Pancreas (tissue), 10 donors: ENCODE measurements at regions not wholly inside any gene's neighbourhood (a gene's known extent, or its start where the extent isn't known, plus 50 kb on each side); places are given as distances from the start of the nearest gene placed in this dataset.

Experiments used
- ATAC-seq, 4 donors: fragments of 200-7000 bp; cut with Tn5 transposase; one replicate each; pipeline versions ENCODE4 v1.8.0 to v1.9.1; 2020; ENCODE audit warnings: mild to moderate bottlenecking in 4 of 4, moderate library complexity in 4 of 4
- DNase-seq, 6 donors: peaks; one replicate each; pipeline ENCODE4 v3.0.0-alpha.2; 2020
- FAIRE-seq: peaks from 2 replicates; lab custom pipeline; 2012; peaks lifted over from hg19 to GRCh38; lab: Jason Lieb, UNC
- H3K27ac ChIP-seq, 4 donors: fragments of 200-600 bp; sonication (generic); 1 replicate in 3 of 4; 2 replicates in 1 of 4; pipeline versions ENCODE4 v1.5.0 to v1.8.0; 2020
- H3K27me3 ChIP-seq, 4 donors: fragments of 200-600 bp; one replicate each; pipeline ENCODE4 v1.8.0; 2021
- H3K36me3 ChIP-seq, 3 donors: fragments of 200-600 bp; sonication (generic) in 1 of 3; one replicate each; pipeline versions ENCODE4 v1.5.0 to v1.8.0; 2020 to 2021
- H3K4me1 ChIP-seq, 3 donors: fragments of 200-600 bp; one replicate each; pipeline ENCODE4 v1.8.0; 2021
- H3K4me3 ChIP-seq, 4 donors: fragments of 200-600 bp; sonication (generic) in 2 of 4; one replicate each; pipeline versions ENCODE4 v1.5.0 to v1.8.0; 2020 to 2021
- H3K9me3 ChIP-seq, 4 donors: fragments of 200-600 bp; one replicate each; pipeline ENCODE4 v1.8.0; 2021
- WGBS, 2 donors: extraction: QIAGEN DNeasy Blood & Tissue Kit; methylation state at CpG; one replicate each; pipeline ENCODE4 v1.1.7; 2013; 5-methylcytosine and 5-hydroxymethylcytosine counted together
- intact Hi-C, 3 donors: fragments of 100-400 bp; cut with DNase I; formaldehyde crosslinking; loops; one replicate each; pipeline versions ENCODE4 v1.11.1 to v1.14.2; 2022
- TF ChIP-seq, protein P1 (sequence below), 4 donors: fragments of 200-600 bp; sonication (generic) in 3 of 4; IDR thresholded peaks; one replicate each; pipeline versions ENCODE4 v1.5.0 to v1.8.0; 2021; ENCODE audit warnings: antibody characterized with exemption in 4 of 4
- donor health status: healthy with polysubstance abuse.
- donor health status: DM: no; HTN: no; CAD: no; lungs with moderate emphysema.
- donor health status: DM: no; HTN: no; CAD: no.
- donor health status: control.
- donor health status: control.
- donor health status: Bipolar disorder and iron deficiency.
- donor health status: DM: yes; HTN: yes; CAD: no.
- donor health status: DM: no; HTN: no; CAD: no.
- donor health status: DM: no; HTN: no; CAD: no.
- donor health status: DM: yes; HTN: yes; CAD: no.

DNA sequence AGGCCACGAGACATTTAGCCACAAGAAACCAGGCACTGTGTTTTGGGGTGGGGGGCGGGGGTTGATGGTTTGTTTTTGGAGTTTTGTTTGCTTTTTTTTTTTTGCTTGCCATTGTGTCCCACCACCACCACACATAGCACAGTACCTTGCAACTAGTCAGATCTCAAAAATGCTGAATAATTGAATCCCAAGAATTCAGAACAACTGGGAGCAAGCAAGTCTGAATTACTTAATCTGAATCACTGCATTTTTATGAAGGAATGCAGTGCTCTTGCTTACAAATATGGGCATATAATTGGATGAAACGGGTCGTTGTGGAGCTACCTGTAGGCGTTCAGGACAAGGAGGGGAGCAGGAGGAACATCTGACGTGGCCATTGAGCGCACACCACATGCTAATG is 151.5 kb upstream of the CDYL start:
- H3K27ac ChIP-seq = no peak overlapping the region
- ATAC-seq (no peak), DNase-seq (no peak), FAIRE-seq (no peak)
- H3K4me1 ChIP-seq = no peaks in the 10 kb centered on the region
- no peaks in the 10 kb centered on the region for H3K36me3 ChIP-seq
- intact Hi-C loops = no loop called here
- H3K27me3 ChIP-seq = no peaks in the 10 kb centered on the region
- no peak overlapping the region for H3K4me3 ChIP-seq
- TF ChIP-seq, protein P1, sequence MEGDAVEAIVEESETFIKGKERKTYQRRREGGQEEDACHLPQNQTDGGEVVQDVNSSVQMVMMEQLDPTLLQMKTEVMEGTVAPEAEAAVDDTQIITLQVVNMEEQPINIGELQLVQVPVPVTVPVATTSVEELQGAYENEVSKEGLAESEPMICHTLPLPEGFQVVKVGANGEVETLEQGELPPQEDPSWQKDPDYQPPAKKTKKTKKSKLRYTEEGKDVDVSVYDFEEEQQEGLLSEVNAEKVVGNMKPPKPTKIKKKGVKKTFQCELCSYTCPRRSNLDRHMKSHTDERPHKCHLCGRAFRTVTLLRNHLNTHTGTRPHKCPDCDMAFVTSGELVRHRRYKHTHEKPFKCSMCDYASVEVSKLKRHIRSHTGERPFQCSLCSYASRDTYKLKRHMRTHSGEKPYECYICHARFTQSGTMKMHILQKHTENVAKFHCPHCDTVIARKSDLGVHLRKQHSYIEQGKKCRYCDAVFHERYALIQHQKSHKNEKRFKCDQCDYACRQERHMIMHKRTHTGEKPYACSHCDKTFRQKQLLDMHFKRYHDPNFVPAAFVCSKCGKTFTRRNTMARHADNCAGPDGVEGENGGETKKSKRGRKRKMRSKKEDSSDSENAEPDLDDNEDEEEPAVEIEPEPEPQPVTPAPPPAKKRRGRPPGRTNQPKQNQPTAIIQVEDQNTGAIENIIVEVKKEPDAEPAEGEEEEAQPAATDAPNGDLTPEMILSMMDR (IDR thresholded peaks at IDR 0.05) = no peak
- no peaks in the 10 kb centered on the region for H3K9me3 ChIP-seq
- WGBS, 2 donors = 53 to 70% methylated on average over 7 of the region's 7 CpGs

DNA sequence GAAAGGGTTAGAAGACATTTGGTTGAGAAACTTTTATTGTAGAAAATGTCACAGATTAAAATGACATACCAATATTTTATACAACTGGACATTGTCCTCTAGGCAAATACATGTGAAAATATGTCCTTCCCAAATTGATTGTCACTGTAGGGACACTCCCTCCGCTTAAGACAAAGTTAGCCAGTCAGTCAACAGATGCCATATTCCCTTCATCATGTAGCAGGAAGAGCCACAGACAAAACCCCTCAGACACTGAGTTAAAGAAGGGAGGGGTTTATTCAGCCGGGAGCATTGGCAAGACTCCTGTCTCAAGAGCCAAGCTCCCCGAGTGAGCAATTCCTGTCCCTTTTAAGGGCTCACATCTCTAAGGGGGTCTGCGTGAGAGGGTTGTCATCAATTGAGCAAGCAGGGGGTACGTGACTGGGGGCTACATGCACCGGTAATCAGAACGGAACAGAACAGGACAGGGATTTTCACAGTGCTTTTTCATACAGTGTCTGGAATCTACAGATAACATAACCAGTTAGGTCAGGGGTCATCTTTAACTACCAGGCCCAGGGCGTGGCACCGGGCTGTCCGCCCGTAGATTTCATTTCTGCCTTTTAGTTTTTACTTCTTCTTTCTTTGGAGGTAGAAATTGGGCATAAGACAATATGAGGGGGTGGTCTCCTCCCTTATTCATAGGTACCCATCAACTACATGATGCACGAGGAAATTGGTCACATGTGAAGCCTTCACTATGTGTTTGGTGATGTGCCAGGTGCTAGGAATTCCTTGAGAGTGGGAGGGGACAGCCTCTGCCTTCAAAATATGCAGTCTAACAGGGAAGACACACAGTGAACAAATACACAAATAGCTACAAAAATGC is 155.7 kb upstream of the CDYL start:
- no peak overlapping the region for H3K4me3 ChIP-seq
- intact Hi-C loops = no loop called here
- ATAC-seq (no peak), FAIRE-seq (no peak), DNase-seq (no peak)
- 80 to 86% methylated on average over 12 of the region's 12 CpGs for WGBS, 2 donors
- H3K27ac ChIP-seq = no peak overlapping the region
- H3K4me1 ChIP-seq = no peaks in the 10 kb centered on the region
- no peaks in the 10 kb centered on the region for H3K36me3 ChIP-seq
- TF ChIP-seq, protein P1 (IDR thresholded peaks at IDR 0.05) = no peak
- H3K9me3 ChIP-seq = no peaks in the 10 kb centered on the region
- H3K27me3 ChIP-seq = no peaks in the 10 kb centered on the region

DNA sequence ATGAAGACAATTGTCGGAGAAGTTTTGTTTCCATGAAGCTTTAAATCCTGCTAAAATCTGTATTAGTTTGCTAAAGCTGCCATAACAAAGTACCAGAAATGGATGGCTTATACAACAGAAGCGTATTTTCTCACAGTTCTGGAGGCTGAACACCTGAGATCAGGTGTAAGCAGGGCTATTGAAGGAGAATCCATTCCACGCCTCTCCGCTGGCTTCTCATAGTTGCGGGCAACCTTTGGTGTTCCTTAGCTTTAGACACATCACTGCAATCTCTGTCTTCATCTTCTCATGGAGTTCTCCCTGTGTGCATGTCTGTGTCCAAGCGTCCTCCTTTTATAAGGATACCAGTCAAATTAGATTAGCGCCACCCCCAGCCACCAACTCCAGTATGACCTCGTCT is 159.9 kb upstream of the CDYL start:
- no peak for FAIRE-seq
- H3K27ac ChIP-seq = no peak overlapping the region
- DNase-seq = no peak
- no peaks in the 10 kb centered on the region for H3K36me3 ChIP-seq
- no peaks in the 10 kb centered on the region for H3K4me1 ChIP-seq
- H3K4me3 ChIP-seq = no peak overlapping the region
- WGBS, 2 donors = 75 to 83% methylated on average over 8 of the region's 8 CpGs
- no peak for ATAC-seq
- TF ChIP-seq, protein P1 (IDR thresholded peaks at IDR 0.05) = no peak
- intact Hi-C loops = no loop called here
- H3K9me3 ChIP-seq = no peaks in the 10 kb centered on the region
- H3K27me3 ChIP-seq = no peaks in the 10 kb centered on the region

DNA sequence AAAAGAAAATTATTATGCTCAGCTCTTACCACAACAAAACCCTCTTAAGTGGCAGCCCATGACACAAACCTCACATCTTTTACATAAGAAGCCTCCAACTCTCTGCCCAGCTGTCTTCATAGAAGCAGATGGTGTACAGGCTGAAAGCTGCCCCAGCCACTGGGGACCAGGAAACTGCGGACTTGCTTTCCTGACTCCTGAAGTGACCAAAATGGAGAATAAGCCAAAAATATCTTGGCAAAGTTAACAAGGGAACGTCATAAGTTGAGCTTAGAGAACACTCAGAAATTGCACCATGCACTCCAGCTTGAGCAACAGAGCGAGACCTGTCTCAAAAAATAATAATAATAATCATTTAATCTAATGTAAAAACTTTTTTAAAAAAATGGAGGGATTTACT is 160.3 kb upstream of the CDYL start:
- Histone ChIP-seq H3K4me1 (no peaks in the 10 kb centered on the region), H3K4me3 (no peak overlapping the region), H3K9me3 (no peaks in the 10 kb centered on the region), H3K27ac (no peak overlapping the region), H3K36me3 (no peaks in the 10 kb centered on the region), H3K27me3 (no peaks in the 10 kb centered on the region)
- intact Hi-C loops = no loop called here
- ATAC-seq = peak in 2 of 4 donors; percentile 20 to 28
- 59 to 62% methylated on average over 3 of the region's 3 CpGs for whole genome bisulfite sequencing, 2 donors
- FAIRE-seq = no peak
- no peak for DNase-seq
- TF ChIP-seq, protein P1 (IDR thresholded peaks at IDR 0.05) = no peak

DNA sequence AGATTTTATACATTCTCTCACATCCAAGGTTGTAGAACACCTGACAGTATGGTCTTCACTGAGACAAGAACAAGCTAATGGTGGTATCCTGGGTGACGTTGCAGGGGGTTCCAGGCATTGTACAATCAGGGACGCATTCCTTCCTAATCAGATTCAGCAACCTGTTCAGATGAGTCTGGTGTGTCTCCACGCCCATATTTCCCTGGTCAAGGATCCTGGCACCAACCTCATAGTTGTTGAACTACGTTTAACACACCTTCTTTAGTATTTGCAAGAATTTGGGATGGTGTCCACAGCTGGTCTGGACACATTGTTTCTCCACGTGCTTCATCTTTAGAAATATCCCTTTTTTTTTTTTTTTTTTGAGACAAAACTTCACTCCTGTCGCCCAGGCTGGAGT is 161.0 kb upstream of the CDYL start:
- no peak overlapping the region for H3K4me3 ChIP-seq
- H3K4me1 ChIP-seq = no peaks in the 10 kb centered on the region
- no peaks in the 10 kb centered on the region for H3K9me3 ChIP-seq
- FAIRE-seq (no peak), DNase-seq (no peak), ATAC-seq (no peak)
- H3K27me3 ChIP-seq = no peaks in the 10 kb centered on the region
- no peaks in the 10 kb centered on the region for H3K36me3 ChIP-seq
- 43 to 60% methylated on average over 6 of the region's 6 CpGs for WGBS, 2 donors
- TF ChIP-seq, protein P1 (IDR thresholded peaks at IDR 0.05) = no peak
- intact Hi-C loops = no loop called here
- no peak overlapping the region for H3K27ac ChIP-seq
